Esophagus squamous epithelium (tissue), 4 donors: ENCODE measurements at regions not wholly inside any gene's neighbourhood (a gene's known extent, or its start where the extent isn't known, plus 50 kb on each side); places are given as distances from the start of the nearest gene placed in this dataset.

Experiments used
- CTCF ChIP-seq, 6 experiments: fragments of 450-650 bp in 4 of 6; fragments of 200-600 bp in 2 of 6; sonication (generic) in 2 of 6; IDR thresholded peaks; one replicate each; pipeline ENCODE4 v1.5.1; 2016 to 2019; ENCODE audit warnings: antibody characterized with exemption in 6 of 6, mild to moderate bottlenecking in 4 of 6, moderate library complexity in 4 of 6
- POLR2A ChIP-seq, 4 donors: fragments of 450-650 bp; IDR thresholded peaks; one replicate each; pipeline ENCODE4 v1.6.1; 2017; ENCODE audit warnings: antibody characterized with exemption in 4 of 4, mild to moderate bottlenecking in 4 of 4, moderate library complexity in 3 of 4

DNA sequence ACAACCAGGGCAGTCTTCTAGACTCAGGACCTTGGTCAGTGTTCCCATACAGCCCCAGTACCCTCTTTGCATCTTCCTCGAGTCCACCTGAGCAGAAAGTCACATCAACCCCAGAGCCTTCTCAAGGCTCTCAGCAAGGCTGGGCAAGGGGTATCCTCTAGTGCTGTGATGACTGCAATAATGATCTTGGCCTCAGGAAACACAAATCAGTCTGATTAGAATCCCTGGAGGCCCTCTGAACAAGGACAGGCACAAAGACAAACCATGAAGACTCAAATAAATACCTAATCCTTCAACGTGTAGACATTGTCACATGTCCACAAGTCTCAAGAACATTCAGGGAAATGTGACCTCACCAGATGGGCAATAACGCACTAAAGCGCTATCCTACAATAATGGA lies 468.2 kb downstream of the TBC1D4 start:
- TF ChIP-seq POLR2A (IDR thresholded peaks at IDR 0.05), result no peak
- no peak for TF ChIP-seq CTCF (IDR thresholded peaks at IDR 0.05)
